K562 (cell line): ENCODE measurements at regions not wholly inside any gene's neighbourhood (a gene's known extent, or its start where the extent isn't known, plus 50 kb on each side); places are given as distances from the start of the nearest gene placed in this dataset.

Experiments
- ATAC-seq: fragments of 200-7000 bp; cut with Tn5 transposase; 3 replicates; pipeline ENCODE4 v1.9.1; 2020; ENCODE audit warnings: moderate library complexity
- BruUV-seq: library from RNA; stranded (reverse); fragments of 400-500 nt; replicated peaks from 2 replicates; lab custom pipeline; 2021; lab: Mats Ljungman, UMichigan
- CTCF ChIA-PET: fragments of 300-600 bp; formaldehyde crosslinking; extraction: SDS; loops from one replicate; lab custom pipeline; 2021; ENCODE audit warnings: low intra/inter-chr PET ratio; lab: Yijun Ruan, JAX
- POLR2A ChIA-PET: fragments of 300-600, 350-650 bp; sonication (Branson Sonifier 250); formaldehyde crosslinking; extraction: SDS; loops from one replicate; lab custom pipeline; 2021; ENCODE audit warnings: antibody characterized with exemption, inconsistent platforms; lab: Yijun Ruan, JAX
- DNase-seq, 4 experiments: peaks; one replicate each; pipeline versions ENCODE4 v3.0.0 to v3.0.0-alpha.2; 2011 to 2018; ENCODE audit warnings: low spot score in 3 of 4, mixed read lengths in 3 of 4; ENCODE audit errors: extremely low read depth in 1 of 4
- FAIRE-seq: peaks from 2 replicates; lab custom pipeline; 2011; peaks lifted over from hg19 to GRCh38; lab: Jason Lieb, UNC
- H2AFZ ChIP-seq: 2 replicates; pipeline ENCODE4 v1.6.0; 2011; ENCODE audit warnings: low read depth, low read length, control low read depth, inconsistent platforms
- H3K27ac ChIP-seq: fragments of 200-600 bp; 3 replicates; pipeline ENCODE4 v1.8.0; 2011; ENCODE audit warnings: low read depth, mild to moderate bottlenecking, control low read depth, inconsistent platforms, low read length, moderate library complexity, mixed read lengths; ENCODE audit errors: extremely low read depth
- H3K27me3 ChIP-seq, 2 experiments: fragments of 300-600 bp in 1 of 2; 2 replicates in 1 of 2; 3 replicates in 1 of 2; pipeline versions ENCODE4 v1.6.0 to v1.8.0; 2011; ENCODE audit warnings: inconsistent platforms in 2 of 2, low read length in 2 of 2, mild to moderate bottlenecking in 1 of 2, mixed read lengths in 1 of 2, moderate library complexity in 1 of 2; ENCODE audit not compliant: control insufficient read depth in 2 of 2, insufficient read depth in 2 of 2
- H3K36me3 ChIP-seq: fragments of 300-600 bp; 3 replicates; pipeline ENCODE4 v1.8.0; 2011; ENCODE audit warnings: mild to moderate bottlenecking, low read length, inconsistent platforms; ENCODE audit not compliant: control insufficient read depth, insufficient read depth
- H3K4me1 ChIP-seq, 2 experiments: fragments of 200-600 bp in 1 of 2; replicated peaks in 1 of 2; 2 replicates in 1 of 2; 3 replicates in 1 of 2; pipeline versions ENCODE4 v1.5.1 to v1.8.0; 2011; ENCODE audit warnings: inconsistent platforms in 2 of 2, low read length in 2 of 2, mild to moderate bottlenecking in 1 of 2, mixed read lengths in 1 of 2, moderate library complexity in 1 of 2; ENCODE audit not compliant: control insufficient read depth in 2 of 2, insufficient read depth in 2 of 2
- H3K4me2 ChIP-seq: 2 replicates; pipeline ENCODE4 v1.6.1; 2011; ENCODE audit warnings: low read length, control low read depth, inconsistent platforms, mixed read lengths; ENCODE audit not compliant: insufficient read depth
- H3K4me3 ChIP-seq: fragments of 200-600 bp; sonication (generic), shearing (Covaris generic); 2 replicates; pipeline ENCODE4 v1.5.1; 2016; ENCODE audit warnings: control low read depth, inconsistent platforms
- H3K79me2 ChIP-seq: fragments of 200-600 bp; 3 replicates; pipeline ENCODE4 v1.8.0; 2011; ENCODE audit warnings: low read length, inconsistent platforms; ENCODE audit not compliant: control insufficient read depth, insufficient read depth
- H3K9ac ChIP-seq, 2 experiments: 2 replicates each; pipeline versions ENCODE4 v1.6.0 to v1.6.1; 2011; ENCODE audit warnings: low read depth in 2 of 2, low read length in 2 of 2, control low read depth in 1 of 2, inconsistent platforms in 1 of 2, mild to moderate bottlenecking in 1 of 2, mixed read lengths in 1 of 2; ENCODE audit not compliant: insufficient read depth in 1 of 2
- H3K9me1 ChIP-seq: one replicate; pipeline ENCODE4 v1.6.0; 2011; ENCODE audit warnings: inconsistent platforms, mild to moderate bottlenecking, low read length, moderate library complexity; ENCODE audit not compliant: control insufficient read depth, insufficient read depth
- H3K9me3 ChIP-seq: replicated peaks from 2 replicates; pipeline ENCODE4 v1.5.1; 2011; ENCODE audit warnings: low read depth, low read length, inconsistent platforms; ENCODE audit not compliant: control insufficient read depth, insufficient read depth
- H4K20me1 ChIP-seq: replicated peaks from 2 replicates; pipeline ENCODE4 v1.6.1; 2011; ENCODE audit warnings: low read length, inconsistent platforms, mixed read lengths; ENCODE audit not compliant: control insufficient read depth, insufficient read depth
- HNRNPLL ChIP-seq: fragments of 200-400 bp; formaldehyde crosslinking; IDR thresholded peaks from 2 replicates; pipeline ENCODE4 v1.6.1; 2017; ENCODE audit warnings: low read length, low read depth, mild to moderate bottlenecking; ENCODE audit not compliant: poor library complexity, severe bottlenecking
- LARP7 ChIP-seq: fragments of 450-650 bp; IDR thresholded peaks from 2 replicates; pipeline ENCODE4 v1.6.1; 2016
- NR3C1 ChIP-seq: sonication (generic); formaldehyde crosslinking; IDR thresholded peaks from 2 replicates; pipeline ENCODE4 v1.8.1; 2022; ENCODE audit warnings: missing genetic modification reagents
- TARDBP ChIP-seq: fragments of 450-650 bp; IDR thresholded peaks from 2 replicates; pipeline ENCODE4 v1.6.1; 2016
- in situ Hi-C: fragments of 300-500 bp; cut with MboI; formaldehyde crosslinking; loops from 4 replicates; pipeline ENCODE4 v1.15.0; 2018; ENCODE audit warnings: inconsistent platforms, mixed read lengths
- intact Hi-C: fragments of 100-400 bp; cut with micrococcal nuclease; formaldehyde crosslinking; loops from 2 replicates; pipeline ENCODE4 v1.14.2; 2022
- TF ChIP-seq, protein P1 (sequence below): IDR thresholded peaks from 2 replicates; pipeline ENCODE4 v1.6.1; 2011; ENCODE audit warnings: borderline replicate concordance, low read depth, mild to moderate bottlenecking, moderate library complexity, low read length; ENCODE audit not compliant: insufficient read depth, poor library complexity, severe bottlenecking
- TF ChIP-seq, protein P2 (sequence below): IDR thresholded peaks from 2 replicates; pipeline ENCODE4 v1.6.1; 2012; ENCODE audit warnings: low read depth, low read length, improper control_type of control experiment, borderline replicate concordance

GRCh38 chr5:39759701-39760100 lies 334.9 kb upstream of the DAB2 start:
- BruUV-seq: no TSS peak
- Histone ChIP-seq H3K36me3 (no peaks in the 10 kb centered on the region), H3K4me2 (no peak overlapping the region), H3K9me3 (no peaks in the 10 kb centered on the region), H4K20me1 (no peaks in the 10 kb centered on the region), H3K9me1 (no peaks in the 10 kb centered on the region), H3K9ac (no peak overlapping the region), H2AFZ (no peak overlapping the region), H3K27ac (no peak overlapping the region), H3K79me2 (no peaks in the 10 kb centered on the region), H3K4me1 (peaks cover 0 to 5% of the 10 kb centered on the region in 2 experiments; a peak in 2 of 5 replicates), H3K4me3 (no peak overlapping the region), H3K27me3 (no peaks in the 10 kb centered on the region)
- in situ Hi-C loops (no loop called here), intact Hi-C loops (no loop called here)
- no peak for ATAC-seq
- TF ChIP-seq LARP7 (no peak), HNRNPLL (no peak), NR3C1 (no peak), TARDBP (no peak)
- TF ChIP-seq, protein P1, sequence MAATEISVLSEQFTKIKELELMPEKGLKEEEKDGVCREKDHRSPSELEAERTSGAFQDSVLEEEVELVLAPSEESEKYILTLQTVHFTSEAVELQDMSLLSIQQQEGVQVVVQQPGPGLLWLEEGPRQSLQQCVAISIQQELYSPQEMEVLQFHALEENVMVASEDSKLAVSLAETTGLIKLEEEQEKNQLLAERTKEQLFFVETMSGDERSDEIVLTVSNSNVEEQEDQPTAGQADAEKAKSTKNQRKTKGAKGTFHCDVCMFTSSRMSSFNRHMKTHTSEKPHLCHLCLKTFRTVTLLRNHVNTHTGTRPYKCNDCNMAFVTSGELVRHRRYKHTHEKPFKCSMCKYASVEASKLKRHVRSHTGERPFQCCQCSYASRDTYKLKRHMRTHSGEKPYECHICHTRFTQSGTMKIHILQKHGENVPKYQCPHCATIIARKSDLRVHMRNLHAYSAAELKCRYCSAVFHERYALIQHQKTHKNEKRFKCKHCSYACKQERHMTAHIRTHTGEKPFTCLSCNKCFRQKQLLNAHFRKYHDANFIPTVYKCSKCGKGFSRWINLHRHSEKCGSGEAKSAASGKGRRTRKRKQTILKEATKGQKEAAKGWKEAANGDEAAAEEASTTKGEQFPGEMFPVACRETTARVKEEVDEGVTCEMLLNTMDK: no peak
- TF ChIP-seq, protein P2, sequence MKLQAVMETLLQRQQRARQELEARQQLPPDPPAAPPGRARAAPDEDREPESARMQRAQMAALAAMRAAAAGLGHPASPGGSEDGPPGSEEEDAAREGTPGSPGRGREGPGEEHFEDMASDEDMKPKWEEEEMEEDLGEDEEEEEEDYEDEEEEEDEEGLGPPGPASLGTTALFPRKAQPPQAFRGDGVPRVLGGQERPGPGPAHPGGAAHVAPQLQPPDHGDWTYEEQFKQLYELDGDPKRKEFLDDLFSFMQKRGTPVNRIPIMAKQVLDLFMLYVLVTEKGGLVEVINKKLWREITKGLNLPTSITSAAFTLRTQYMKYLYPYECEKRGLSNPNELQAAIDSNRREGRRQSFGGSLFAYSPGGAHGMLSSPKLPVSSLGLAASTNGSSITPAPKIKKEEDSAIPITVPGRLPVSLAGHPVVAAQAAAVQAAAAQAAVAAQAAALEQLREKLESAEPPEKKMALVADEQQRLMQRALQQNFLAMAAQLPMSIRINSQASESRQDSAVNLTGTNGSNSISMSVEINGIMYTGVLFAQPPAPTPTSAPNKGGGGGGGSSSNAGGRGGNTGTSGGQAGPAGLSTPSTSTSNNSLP: no peak
- POLR2A ChIA-PET: no interaction called here
- DNase-seq: no peak
- FAIRE-seq: no peak
- CTCF ChIA-PET: no interaction called here
